ENCODE measurements at regions not wholly inside any gene's neighbourhood (a gene's known extent, or its start where the extent isn't known, plus 50 kb on each side); places are given as distances from the start of the nearest gene placed in this dataset.

DNA sequence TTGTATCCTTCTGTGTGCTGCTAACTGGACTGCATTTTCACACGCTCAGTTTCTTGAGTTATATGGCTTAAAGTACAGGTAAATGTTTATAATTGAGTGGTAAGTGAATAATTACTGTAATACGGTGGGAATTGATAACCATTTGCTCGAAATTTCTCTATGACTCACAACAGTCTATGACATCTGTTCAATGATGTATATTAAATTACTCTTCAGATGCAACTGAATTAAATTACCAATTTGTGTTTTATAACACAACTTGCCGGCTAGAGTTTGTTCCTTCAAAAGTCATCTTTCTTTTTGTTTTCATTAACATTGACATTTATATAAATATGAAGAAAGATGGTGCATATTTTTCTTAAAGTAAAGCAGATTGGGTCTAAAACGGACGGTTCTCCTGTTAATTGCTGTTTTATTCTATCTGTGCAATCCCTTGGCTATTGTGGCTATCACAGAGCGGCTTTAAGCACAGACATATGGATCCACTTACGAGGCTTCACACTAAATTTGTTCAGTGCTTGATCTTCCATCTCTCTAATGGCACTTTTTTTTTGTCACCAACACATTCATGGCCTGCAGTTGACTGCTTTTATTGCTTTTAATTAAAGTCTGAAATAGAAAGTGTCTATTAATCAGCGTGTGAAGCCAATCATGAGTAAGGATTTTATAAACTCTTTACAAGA, 1291.6 kb upstream of the SLC10A2 start:
- DNase-seq (ENCODE audit: low read depth in 2 of 2) = no peak

DNA sequence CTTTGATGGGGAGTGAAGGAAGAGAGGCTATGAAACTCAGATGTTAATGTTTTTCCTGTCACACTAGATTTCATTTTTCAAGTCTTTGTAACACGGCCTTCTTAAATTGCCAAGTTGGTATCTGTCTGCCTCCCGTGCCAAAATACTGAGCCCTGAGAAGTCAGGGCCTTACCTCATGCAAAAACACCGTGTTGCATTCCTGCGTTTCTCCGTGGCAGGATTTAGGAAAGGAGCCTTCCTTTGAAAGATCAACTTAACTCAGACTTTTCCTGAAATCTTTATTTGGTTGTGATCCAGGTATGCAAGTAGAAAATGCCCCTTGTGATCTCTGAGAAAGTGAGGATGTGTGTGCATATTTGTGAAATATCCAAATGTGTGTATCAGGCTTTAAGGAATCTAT, 1291.0 kb upstream of the SLC10A2 start:
- DNase-seq (ENCODE audit: low read depth in 2 of 2) = no peak

DNA sequence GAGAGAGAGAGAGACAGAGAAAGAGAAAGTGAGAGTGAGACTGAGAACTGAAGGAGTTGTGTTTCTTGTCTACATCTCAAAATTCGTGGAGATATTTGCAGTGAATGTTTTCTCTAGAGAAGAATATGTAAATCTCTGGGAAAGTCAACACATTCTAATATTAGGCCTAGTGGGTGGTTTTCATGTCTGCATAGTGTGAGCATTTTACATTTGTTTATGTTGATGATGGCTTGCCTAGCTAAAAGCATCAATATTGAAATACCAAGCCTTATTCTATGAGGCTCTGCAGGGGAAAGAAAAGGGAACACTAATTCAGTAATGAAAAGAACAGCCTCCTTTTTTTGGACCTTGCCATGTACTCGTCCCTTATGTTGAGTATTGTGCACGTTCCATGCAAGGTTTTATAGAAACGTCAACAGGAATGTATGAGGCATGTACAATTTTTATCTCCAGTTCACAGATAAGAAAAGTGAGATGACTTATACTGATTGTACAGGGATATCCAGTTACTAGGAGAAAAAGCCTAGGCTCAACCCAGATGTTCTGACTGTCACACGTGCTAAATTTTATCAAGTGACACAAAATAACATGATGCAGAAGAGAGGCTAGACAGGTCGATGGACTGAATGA, 1288.9 kb upstream of the SLC10A2 start:
- no peak for DNase-seq (ENCODE audit: low read depth in 2 of 2)

DNA sequence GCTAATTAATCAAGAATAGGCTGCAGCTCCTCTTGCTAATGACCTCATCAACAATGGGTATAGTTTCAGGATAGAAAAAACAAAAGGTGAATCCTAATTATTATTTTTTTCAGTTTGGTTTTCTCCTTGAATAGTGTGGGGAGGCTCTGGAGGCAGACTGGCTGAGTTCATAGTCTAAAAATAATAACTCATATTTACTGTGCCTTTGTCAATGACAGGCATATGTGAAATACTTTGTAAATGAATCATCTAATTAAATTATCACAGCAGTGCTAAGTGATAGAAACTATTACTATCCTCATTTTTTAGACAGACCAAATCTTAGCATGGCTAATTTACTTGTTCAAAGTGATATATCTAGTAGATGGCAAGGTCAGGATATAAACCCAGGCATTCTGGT, 1261.0 kb upstream of the SLC10A2 start:
- no peak for DNase-seq (ENCODE audit: low read depth in 2 of 2)

GRCh38 chr13:104326523-104326922, 1260.3 kb upstream of the SLC10A2 start:
- DNase-seq (ENCODE audit: low read depth in 2 of 2) = no peak

GRCh38 chr13:104321756-104322155, 1255.5 kb upstream of the SLC10A2 start:
- no peak for DNase-seq (ENCODE audit: low read depth in 2 of 2)

GRCh38 chr13:104320446-104320845, 1254.2 kb upstream of the SLC10A2 start:
- DNase-seq (ENCODE audit: low read depth in 2 of 2) = no peak

- DNase-seq (ENCODE audit: low read depth in 2 of 2) = no peak
Observed at GRCh38 chr13:104318121-104318520, 1251.9 kb upstream of the SLC10A2 start.

DNA sequence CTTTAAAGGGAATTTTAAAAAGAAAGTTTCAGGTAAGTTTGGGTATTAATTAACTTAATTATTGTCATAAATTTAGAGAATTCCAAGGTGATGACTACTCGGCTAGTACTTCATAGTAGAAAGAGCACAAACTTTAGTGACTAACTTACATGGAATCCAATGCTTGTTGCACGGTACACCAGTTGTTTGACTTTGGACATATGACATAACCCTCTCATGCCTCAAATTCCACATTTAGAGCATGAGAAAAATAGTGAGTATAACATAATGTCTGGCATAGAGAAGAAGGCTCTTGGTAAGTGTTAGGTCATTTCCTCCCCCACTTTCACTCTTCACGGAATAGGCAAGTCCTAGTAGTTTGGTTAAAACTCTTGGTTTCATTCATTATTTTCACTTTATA, 1249.4 kb upstream of the SLC10A2 start:
- no peak for DNase-seq (ENCODE audit: low read depth in 2 of 2)

DNA sequence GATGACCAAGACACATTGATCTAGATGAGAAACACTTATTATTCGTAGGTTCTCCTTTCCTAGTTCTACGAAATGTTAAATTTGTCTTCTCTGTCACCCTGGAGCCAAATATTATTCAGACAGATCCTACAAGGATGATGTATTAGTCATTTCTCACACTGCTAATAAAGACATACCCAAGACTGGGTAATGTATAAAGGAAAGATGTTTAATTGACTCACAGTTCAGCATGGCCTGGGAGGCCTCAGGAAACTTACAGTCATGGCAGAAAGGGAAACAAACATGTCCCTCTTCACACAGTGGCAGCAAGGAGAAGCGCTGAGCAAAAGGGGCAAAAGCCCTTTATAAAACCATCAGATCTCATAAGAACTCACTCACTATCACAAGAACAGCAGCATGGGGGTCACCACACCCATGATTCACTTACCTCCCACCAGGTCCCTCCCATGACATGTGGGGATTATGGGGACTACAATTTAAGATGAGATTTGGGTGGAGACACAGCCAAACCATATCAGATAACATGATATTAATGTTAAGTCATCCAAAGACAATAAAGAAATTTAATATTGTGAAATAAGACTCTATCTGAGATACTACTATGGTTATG, 1248.8 kb upstream of the SLC10A2 start:
- DNase-seq (ENCODE audit: low read depth in 2 of 2) = no peak

DNA sequence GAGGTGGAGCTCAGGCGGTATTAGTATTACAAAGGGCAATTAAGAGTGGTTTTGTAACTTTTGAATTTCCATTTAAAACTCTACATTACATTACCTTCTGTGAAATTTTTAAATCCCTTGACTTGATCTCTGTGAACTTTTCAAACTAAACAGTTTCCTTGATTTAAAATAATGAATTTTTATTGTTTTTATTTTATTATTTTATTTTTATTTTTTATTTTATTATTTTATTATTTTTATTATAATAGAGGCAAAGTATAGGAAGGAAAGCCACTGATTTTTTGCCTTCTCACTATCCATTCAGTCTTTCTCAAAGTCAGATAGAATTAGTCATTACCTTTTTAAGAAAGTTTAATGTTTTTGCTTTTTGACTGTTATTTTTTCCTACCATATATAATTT, 1248.1 kb upstream of the SLC10A2 start:
- no peak for DNase-seq (ENCODE audit: low read depth in 2 of 2)

DNA sequence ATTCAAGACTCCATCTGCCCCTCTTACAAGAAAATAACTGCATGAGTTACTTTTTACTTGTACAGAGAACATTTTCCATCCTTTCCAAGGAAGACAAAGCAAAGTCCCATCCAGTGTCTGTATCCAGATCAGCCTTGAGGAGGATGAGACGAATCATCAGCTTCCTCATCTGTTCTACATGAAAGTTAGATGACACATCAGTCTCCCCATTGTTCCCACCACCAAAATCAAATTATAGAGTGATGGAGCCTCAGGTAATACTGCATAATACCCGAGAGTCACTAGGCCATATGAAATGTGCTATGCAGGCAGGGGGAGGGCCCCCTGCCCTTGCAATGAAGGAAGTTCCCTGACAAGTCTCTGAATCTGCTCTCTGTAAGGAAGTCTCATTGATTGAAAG, 1244.6 kb upstream of the SLC10A2 start:
- DNase-seq (ENCODE audit: low read depth in 2 of 2) = no peak

GRCh38 chr13:104309431-104309830, 1243.2 kb upstream of the SLC10A2 start:
- no peak for DNase-seq (ENCODE audit: low read depth in 2 of 2)

GRCh38 chr13:104301171-104301975, 1235.2 kb upstream of the SLC10A2 start:
- DNase-seq (ENCODE audit: low read depth in 2 of 2) = no peak

DNA sequence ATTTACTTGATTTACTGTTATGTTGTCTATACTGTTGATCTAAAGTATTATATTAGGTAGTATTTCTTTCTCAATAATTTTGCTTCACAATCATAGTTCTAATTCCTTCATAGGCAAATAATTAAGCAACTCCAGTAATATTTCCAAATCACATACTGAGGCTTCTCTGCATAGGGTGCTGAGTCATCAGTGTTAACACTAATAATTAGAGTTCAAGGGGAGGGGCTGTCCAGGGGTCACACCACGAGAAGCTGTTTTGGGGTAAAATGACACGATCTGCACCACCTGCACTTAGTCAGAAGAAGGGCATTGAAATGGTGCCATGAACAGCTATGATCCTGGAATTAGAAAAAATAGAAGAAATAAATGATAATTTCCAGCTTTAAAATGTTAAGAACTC, 1230.9 kb upstream of the SLC10A2 start:
- no peak for DNase-seq (ENCODE audit: low read depth in 2 of 2)

- no peak for DNase-seq (ENCODE audit: low read depth in 2 of 2)
Observed at GRCh38 chr13:104296286-104296685, 1230.1 kb upstream of the SLC10A2 start.

DNA sequence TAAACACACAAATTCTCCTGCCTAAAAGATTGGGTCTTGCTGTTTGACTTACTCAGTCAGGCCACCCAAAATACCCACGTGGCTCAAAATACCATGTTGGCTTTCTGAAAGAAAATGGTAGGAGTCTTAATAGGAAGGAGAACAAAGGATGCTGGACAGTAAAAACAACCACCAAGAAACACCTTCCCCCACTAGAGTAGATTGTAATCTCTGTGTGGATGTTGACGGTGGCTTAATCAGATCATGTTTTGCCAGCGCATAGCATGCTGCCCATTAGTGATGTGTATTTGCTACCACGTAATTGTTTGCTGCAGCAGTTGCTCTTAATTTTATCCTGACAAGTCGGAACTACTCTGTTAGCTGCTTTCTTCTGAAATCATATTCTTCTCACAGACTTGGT, 1229.3 kb upstream of the SLC10A2 start:
- no peak for DNase-seq (ENCODE audit: low read depth in 2 of 2)

- DNase-seq (ENCODE audit: low read depth in 2 of 2) = no peak
Observed at GRCh38 chr13:104289400-104289799, 1223.2 kb upstream of the SLC10A2 start.

DNA sequence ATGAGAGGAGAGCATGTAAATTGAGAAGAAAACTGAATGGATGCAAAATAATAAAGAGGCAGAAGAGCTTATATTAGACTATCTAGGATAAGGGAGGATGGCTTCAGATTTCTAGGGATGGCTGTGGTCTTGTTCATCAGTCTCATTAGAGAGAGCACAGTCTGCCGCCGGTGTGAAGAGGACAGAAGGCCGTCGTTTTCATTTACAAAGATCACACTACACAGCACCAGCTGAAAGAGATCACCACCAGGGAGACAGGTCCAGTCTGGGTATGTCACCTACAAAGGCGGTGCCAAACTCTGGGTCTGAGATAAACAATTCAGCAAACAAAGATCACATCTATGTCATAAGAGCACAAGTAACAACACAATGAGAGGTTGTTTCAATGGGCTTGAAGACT, 1222.3 kb upstream of the SLC10A2 start:
- no peak for DNase-seq (ENCODE audit: low read depth in 2 of 2)

GRCh38 chr13:104286566-104287290, 1220.5 kb upstream of the SLC10A2 start:
- DNase-seq (ENCODE audit: low read depth in 2 of 2) = no peak

- no peak for DNase-seq (ENCODE audit: low read depth in 2 of 2)
Observed at GRCh38 chr13:104281910-104282309, 1215.7 kb upstream of the SLC10A2 start.

DNA sequence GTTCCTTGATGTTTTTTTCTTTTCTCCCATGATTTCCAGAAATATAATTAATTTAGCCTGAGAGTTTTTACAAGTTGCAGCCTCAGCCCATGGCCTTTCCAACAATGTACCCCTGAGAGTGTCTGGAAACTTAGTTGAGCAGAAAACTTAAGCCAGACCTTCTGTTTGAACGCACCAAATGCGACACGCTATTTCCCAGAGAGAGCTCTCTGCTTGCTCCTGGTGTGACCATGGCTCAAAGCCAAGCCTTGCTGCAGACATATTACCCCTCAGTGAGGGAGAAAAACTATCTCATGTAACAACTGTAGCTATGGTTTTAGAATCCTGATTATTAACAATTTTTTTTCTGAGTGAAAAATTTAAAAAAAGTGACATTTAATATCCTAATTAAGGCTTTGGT, 1204.5 kb upstream of the SLC10A2 start:
- no peak for DNase-seq (ENCODE audit: low read depth in 2 of 2)
